ENCODE measurements at regions not wholly inside any gene's neighbourhood (a gene's known extent, or its start where the extent isn't known, plus 50 kb on each side); places are given as distances from the start of the nearest gene placed in this dataset.
A peak's percentile ranks its signal among the peaks of the same experiment; 100 is the strongest.

- Histone ChIP-seq H3K4me2 (ENCODE audit: low read depth, low read length) (no peak overlapping the region), H3F3A (ENCODE audit: insufficient read depth, low read length) (no peaks in the 10 kb centered on the region), H3K4me1 (ENCODE audit: low read length) (no peaks in the 10 kb centered on the region), H3K4me3 (ENCODE audit: low read length) (no peak overlapping the region), H3K9ac (ENCODE audit: low read length) (no peak overlapping the region), H3K27ac (ENCODE audit: low read length) (no peak overlapping the region), H3K79me2 (ENCODE audit: low read length) (no peaks in the 10 kb centered on the region), H2AFZ (ENCODE audit: low read length) (no peak overlapping the region), H3K27me3 (replicated peaks; ENCODE audit: insufficient read depth, low read length) (no peaks in the 10 kb centered on the region), H3K36me3 (replicated peaks; ENCODE audit: insufficient read depth, low read length) (no peaks in the 10 kb centered on the region), H4K20me1 (ENCODE audit: insufficient read depth, low read length) (no peaks in the 10 kb centered on the region), H3K9me2 (replicated peaks; ENCODE audit: insufficient read depth, low read length) (no peaks in the 10 kb centered on the region), H3K9me3 (replicated peaks; ENCODE audit: insufficient read depth, low read length) (no peaks in the 10 kb centered on the region)
- no peak for TF ChIP-seq CTCF (IDR thresholded peaks at IDR 0.05; ENCODE audit: low read length)
- no peak for TF ChIP-seq EZH2phosphoT487 (IDR thresholded peaks at IDR 0.05; ENCODE audit: low read length)
- TF ChIP-seq EZH2 (optimal IDR thresholded peaks at IDR 0.05; ENCODE audit: low read depth, low read length): no peak
- DNase-seq: no peak
These were observed 913.8 kb downstream of the TLE1 start for GRCh38 chr9:80775530-80775929.

- H3K4me2 ChIP-seq (ENCODE audit: low read depth, low read length): no peak overlapping the region
- H4K20me1 ChIP-seq (ENCODE audit: insufficient read depth, low read length): no peaks in the 10 kb centered on the region
- 0 out of 2 replicates have a peak overlapping the region, but pooled peaks have one; percentile 21 for H2AFZ ChIP-seq (ENCODE audit: low read length)
- no peak for DNase-seq
- no peak for TF ChIP-seq EZH2 (optimal IDR thresholded peaks at IDR 0.05; ENCODE audit: low read depth, low read length)
- TF ChIP-seq CTCF (IDR thresholded peaks at IDR 0.05; ENCODE audit: low read length): no peak
- TF ChIP-seq EZH2phosphoT487 (IDR thresholded peaks at IDR 0.05; ENCODE audit: low read length): no peak
- H3K79me2 ChIP-seq (ENCODE audit: low read length): no peaks in the 10 kb centered on the region
- no peaks in the 10 kb centered on the region for H3K27me3 ChIP-seq (replicated peaks; ENCODE audit: insufficient read depth, low read length)
- no peaks in the 10 kb centered on the region for H3K4me1 ChIP-seq (ENCODE audit: low read length)
- no peaks in the 10 kb centered on the region for H3K9me3 ChIP-seq (replicated peaks; ENCODE audit: insufficient read depth, low read length)
- H3K9me2 ChIP-seq (replicated peaks; ENCODE audit: insufficient read depth, low read length): no peaks in the 10 kb centered on the region
- no peak overlapping the region for H3K27ac ChIP-seq (ENCODE audit: low read length)
- H3K9ac ChIP-seq (ENCODE audit: low read length): no peak overlapping the region
- H3K4me3 ChIP-seq (ENCODE audit: low read length): no peak overlapping the region
- H3K36me3 ChIP-seq (replicated peaks; ENCODE audit: insufficient read depth, low read length): no peaks in the 10 kb centered on the region
- no peaks in the 10 kb centered on the region for H3F3A ChIP-seq (ENCODE audit: insufficient read depth, low read length)
These were observed 917.6 kb downstream of the TLE1 start for GRCh38 chr9:80771555-80772347.

- no peaks in the 10 kb centered on the region for H3K27me3 ChIP-seq (replicated peaks; ENCODE audit: insufficient read depth, low read length)
- no peaks in the 10 kb centered on the region for H3K9me3 ChIP-seq (replicated peaks; ENCODE audit: insufficient read depth, low read length)
- H3K4me2 ChIP-seq (ENCODE audit: low read depth, low read length): no peak overlapping the region
- no peaks in the 10 kb centered on the region for H3F3A ChIP-seq (ENCODE audit: insufficient read depth, low read length)
- H3K4me1 ChIP-seq (ENCODE audit: low read length): no peaks in the 10 kb centered on the region
- H3K4me3 ChIP-seq (ENCODE audit: low read length): no peak overlapping the region
- H2AFZ ChIP-seq (ENCODE audit: low read length): no peak overlapping the region
- H3K79me2 ChIP-seq (ENCODE audit: low read length): no peaks in the 10 kb centered on the region
- no peaks in the 10 kb centered on the region for H3K9me2 ChIP-seq (replicated peaks; ENCODE audit: insufficient read depth, low read length)
- DNase-seq: no peak
- H3K36me3 ChIP-seq (replicated peaks; ENCODE audit: insufficient read depth, low read length): no peaks in the 10 kb centered on the region
- H3K9ac ChIP-seq (ENCODE audit: low read length): no peak overlapping the region
- H4K20me1 ChIP-seq (ENCODE audit: insufficient read depth, low read length): no peaks in the 10 kb centered on the region
- TF ChIP-seq EZH2phosphoT487 (IDR thresholded peaks at IDR 0.05; ENCODE audit: low read length) (no peak), CTCF (IDR thresholded peaks at IDR 0.05; ENCODE audit: low read length) (no peak), EZH2 (optimal IDR thresholded peaks at IDR 0.05; ENCODE audit: low read depth, low read length) (no peak)
- H3K27ac ChIP-seq (ENCODE audit: low read length): no peak overlapping the region
These were observed 925.8 kb downstream of the TLE1 start for GRCh38 chr9:80763536-80763935.
